H9 (cell line): ENCODE measurements at regions not wholly inside any gene's neighbourhood (a gene's known extent, or its start where the extent isn't known, plus 50 kb on each side); places are given as distances from the start of the nearest gene placed in this dataset.

Experiments used
- DNase-seq: peaks from one replicate; pipeline ENCODE4 v3.0.0-alpha.2; 2017
- H2AFZ ChIP-seq: one replicate; pipeline ENCODE4 v1.6.1; 2013; ENCODE audit warnings: mild to moderate bottlenecking, low read length, control low read depth, moderate library complexity
- H2AK5ac ChIP-seq: 2 replicates; pipeline ENCODE4 v1.6.1; 2013; ENCODE audit warnings: low read length, control low read depth, mixed read lengths; ENCODE audit not compliant: insufficient read length
- H2BK120ac ChIP-seq: one replicate; pipeline ENCODE4 v1.6.1; 2013; ENCODE audit warnings: low read depth, mild to moderate bottlenecking, low read length, control low read depth, inconsistent platforms; ENCODE audit not compliant: poor library complexity, severe bottlenecking
- H2BK12ac ChIP-seq: 2 replicates; pipeline ENCODE4 v1.6.1; 2013; ENCODE audit warnings: low read length, control low read depth, mixed read lengths, low read depth; ENCODE audit not compliant: insufficient read length
- H2BK15ac ChIP-seq: 2 replicates; pipeline ENCODE4 v1.6.1; 2013; ENCODE audit warnings: low read depth, low read length, control low read depth
- H2BK20ac ChIP-seq: one replicate; pipeline ENCODE4 v1.6.1; 2013; ENCODE audit warnings: low read depth, mild to moderate bottlenecking, low read length, control low read depth, inconsistent platforms; ENCODE audit not compliant: poor library complexity, severe bottlenecking
- H2BK5ac ChIP-seq: 2 replicates; pipeline ENCODE4 v1.6.1; 2013; ENCODE audit warnings: low read length, control low read depth, mixed read lengths; ENCODE audit not compliant: insufficient read length
- H3K14ac ChIP-seq: 2 replicates; pipeline ENCODE4 v1.6.1; 2013; ENCODE audit warnings: low read length, control low read depth; ENCODE audit not compliant: insufficient read depth
- H3K18ac ChIP-seq: 2 replicates; pipeline ENCODE4 v1.6.1; 2013; ENCODE audit warnings: low read depth, mild to moderate bottlenecking, mixed read lengths, low read length, control low read depth; ENCODE audit not compliant: insufficient read length
- H3K23ac ChIP-seq: 2 replicates; pipeline ENCODE4 v1.6.1; 2013; ENCODE audit warnings: low read length, control low read depth, mixed read lengths, low read depth; ENCODE audit not compliant: insufficient read length
- H3K23me2 ChIP-seq: 2 replicates; pipeline ENCODE4 v1.6.1; 2013; ENCODE audit warnings: low read depth, mild to moderate bottlenecking, mixed read lengths, low read length, control low read depth; ENCODE audit not compliant: insufficient read length, poor library complexity, severe bottlenecking
- H3K27ac ChIP-seq: 2 replicates; pipeline ENCODE4 v1.5.1; 2013; ENCODE audit warnings: low read length, control low read depth, mixed read lengths, low read depth; ENCODE audit not compliant: insufficient read length
- H3K27me3 ChIP-seq: 2 replicates; pipeline ENCODE4 v1.6.1; 2013; ENCODE audit warnings: low read length, control low read depth, inconsistent platforms; ENCODE audit not compliant: insufficient read depth
- H3K4ac ChIP-seq: 2 replicates; pipeline ENCODE4 v1.6.1; 2013; ENCODE audit warnings: low read depth, mild to moderate bottlenecking, control low read depth, inconsistent platforms, low read length, moderate library complexity
- H3K4me1 ChIP-seq: 2 replicates; pipeline ENCODE4 v1.6.1; 2013; ENCODE audit warnings: low read length, control low read depth, inconsistent platforms; ENCODE audit not compliant: insufficient read depth
- H3K4me2 ChIP-seq: 2 replicates; pipeline ENCODE4 v1.6.1; 2013; ENCODE audit warnings: low read length, control low read depth, mixed read lengths; ENCODE audit not compliant: insufficient read length, insufficient read depth
- H3K56ac ChIP-seq: 2 replicates; pipeline ENCODE4 v1.6.1; 2013; ENCODE audit warnings: low read depth, mild to moderate bottlenecking, mixed read lengths, low read length, control low read depth; ENCODE audit not compliant: insufficient read length
- H3K79me1 ChIP-seq: 2 replicates; pipeline ENCODE4 v1.6.1; 2013; ENCODE audit warnings: low read depth, mild to moderate bottlenecking, moderate library complexity, low read length, control low read depth, inconsistent platforms; ENCODE audit not compliant: insufficient read depth, poor library complexity, severe bottlenecking
- H3K79me2 ChIP-seq: 2 replicates; pipeline ENCODE4 v1.6.1; 2013; ENCODE audit warnings: low read length, control low read depth, inconsistent platforms; ENCODE audit not compliant: insufficient read depth
- H3K9ac ChIP-seq: 2 replicates; pipeline ENCODE4 v1.6.1; 2013; ENCODE audit warnings: low read length, control low read depth, mixed read lengths; ENCODE audit not compliant: insufficient read length; ENCODE audit errors: extremely low read depth
- H3K9me3 ChIP-seq: one replicate; pipeline ENCODE4 v1.6.1; 2013; ENCODE audit warnings: low read depth, low read length, inconsistent platforms; ENCODE audit not compliant: control insufficient read depth
- H3T11ph ChIP-seq: one replicate; pipeline ENCODE4 v1.6.1; 2013; ENCODE audit warnings: mild to moderate bottlenecking, low read length, control low read depth, inconsistent platforms
- H4K20me1 ChIP-seq: one replicate; pipeline ENCODE4 v1.6.1; 2013; ENCODE audit not compliant: control insufficient read depth, insufficient read length, insufficient read depth
- H4K5ac ChIP-seq: 2 replicates; pipeline ENCODE4 v1.6.1; 2013; ENCODE audit warnings: low read depth, mild to moderate bottlenecking, mixed read lengths, low read length, control low read depth; ENCODE audit not compliant: insufficient read length
- H4K8ac ChIP-seq: replicated peaks from 2 replicates; pipeline ENCODE4 v1.6.1; 2013; ENCODE audit warnings: low read length, control low read depth, mixed read lengths, low read depth; ENCODE audit not compliant: insufficient read length
- H4K91ac ChIP-seq: 2 replicates; pipeline ENCODE4 v1.6.1; 2013; ENCODE audit warnings: low read depth, mild to moderate bottlenecking, moderate library complexity, mixed read lengths, low read length, control low read depth; ENCODE audit not compliant: insufficient read length
- H3K27ac Mint-ChIP-seq, 3 experiments: 2 replicates in 2 of 3; 3 replicates in 1 of 3; pipeline ENCODE4 v1.8.0; 2020 to 2021; ENCODE audit warnings: mixed read lengths in 3 of 3, mild to moderate bottlenecking in 1 of 3, moderate library complexity in 1 of 3
- H3K27me3 Mint-ChIP-seq: 2 replicates; pipeline ENCODE4 v1.8.0; 2021; ENCODE audit warnings: low read depth, mild to moderate bottlenecking, moderate library complexity, mixed read lengths
- H3K36me3 Mint-ChIP-seq, 3 experiments: 2 replicates in 2 of 3; 3 replicates in 1 of 3; pipeline ENCODE4 v1.8.0; 2020 to 2021; ENCODE audit warnings: low read depth in 3 of 3, mixed read lengths in 3 of 3; ENCODE audit not compliant: insufficient read depth in 1 of 3
- H3K4me1 Mint-ChIP-seq, 2 experiments: 2 replicates each; pipeline ENCODE4 v1.8.0; 2020; ENCODE audit warnings: mixed read lengths in 2 of 2
- H3K4me3 Mint-ChIP-seq, 2 experiments: 2 replicates in 1 of 2; 3 replicates in 1 of 2; pipeline ENCODE4 v1.8.0; 2020 to 2021; ENCODE audit warnings: mild to moderate bottlenecking in 2 of 2, mixed read lengths in 2 of 2, moderate library complexity in 1 of 2
- H3K9me3 Mint-ChIP-seq, 2 experiments: 2 replicates in 1 of 2; 3 replicates in 1 of 2; pipeline ENCODE4 v1.8.0; 2020; ENCODE audit warnings: mild to moderate bottlenecking in 2 of 2, mixed read lengths in 2 of 2, moderate library complexity in 1 of 2
- CTCF ChIP-seq: fragments of 200-600 bp; sonication (generic); conservative IDR thresholded peaks from 3 replicates; pipeline ENCODE4 v1.8.0; 2021; ENCODE audit warnings: antibody characterized with exemption, mild to moderate bottlenecking
- WGBS: extraction: QIAGEN DNeasy Blood & Tissue Kit; methylation state at CpG from one replicate; pipeline ENCODE4 v1.1.7; 2013; ENCODE audit warnings: missing lambda C conversion rate, low lambda C conversion rate, mixed read lengths; ENCODE audit not compliant: insufficient read length; ENCODE audit errors: extremely low coverage; 5-methylcytosine and 5-hydroxymethylcytosine counted together

DNA sequence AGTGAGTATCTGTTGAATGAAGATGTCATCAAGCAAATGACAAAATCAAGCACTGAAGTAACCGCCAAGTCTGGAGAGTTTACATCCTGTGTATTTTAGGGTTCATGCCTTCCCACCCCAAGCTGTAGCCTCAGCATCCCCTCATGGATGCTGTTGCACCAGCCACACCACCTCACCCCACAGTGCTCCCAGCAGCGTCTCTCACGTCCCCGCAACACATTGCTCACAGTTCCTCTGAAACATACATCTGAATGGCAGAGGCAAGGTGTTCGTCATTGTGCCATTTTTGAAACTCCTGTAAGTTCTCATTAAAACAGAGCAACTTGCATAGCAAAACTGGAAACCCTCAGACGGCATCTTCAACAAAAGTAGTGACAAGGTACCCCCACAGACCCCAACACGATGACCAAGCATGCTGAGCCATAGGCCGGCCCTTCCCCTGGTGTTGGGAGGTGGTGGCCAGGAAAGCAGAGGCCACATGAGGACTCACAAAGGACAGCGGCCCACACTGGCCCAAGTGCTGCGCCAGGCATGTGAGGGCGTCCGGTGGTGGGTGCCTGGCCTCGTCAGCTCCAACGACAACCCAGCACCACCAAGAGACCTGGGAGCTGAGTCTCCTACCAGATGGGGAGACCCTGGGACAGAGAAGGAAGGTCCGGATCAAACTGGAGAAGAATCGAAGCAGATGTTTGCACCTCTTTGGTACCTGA lies 456.5 kb downstream of the EIPR1 start:
- Histone ChIP-seq H4K20me1 (no peaks in the 10 kb centered on the region), H4K8ac (no peak overlapping the region), H3K18ac (no peak overlapping the region), H2BK15ac (no peak overlapping the region), H3K23me2 (no peaks in the 10 kb centered on the region), H2AFZ (no peak overlapping the region), H4K91ac (no peak overlapping the region), H2BK120ac (no peak overlapping the region), H4K5ac (no peak overlapping the region), H3K14ac (no peak overlapping the region), H3T11ph (no peak overlapping the region), H3K4ac (no peak overlapping the region), H3K4me2 (no peak overlapping the region), H2BK12ac (no peak overlapping the region), H3K23ac (no peak overlapping the region), H2BK5ac (no peak overlapping the region), H3K27ac (no peak overlapping the region), H3K4me1 (no peaks in the 10 kb centered on the region), H3K9me3 (no peaks in the 10 kb centered on the region), H2AK5ac (no peak overlapping the region), H3K79me2 (no peaks in the 10 kb centered on the region), H2BK20ac (no peak overlapping the region), H3K79me1 (no peaks in the 10 kb centered on the region), H3K9ac (no peak overlapping the region), H3K56ac (no peak overlapping the region), H3K27me3 (no peaks in the 10 kb centered on the region)
- no peaks in the 10 kb centered on the region; the same call in 1 of the 2 replicates for H3K27me3 Mint-ChIP-seq
- no peak overlapping the region for H3K27ac Mint-ChIP-seq
- no peak for TF ChIP-seq CTCF
- H3K4me3 Mint-ChIP-seq = no peak overlapping the region
- H3K9me3 Mint-ChIP-seq = peaks cover 0 to 5% of the 10 kb centered on the region in 2 experiments; a peak in 2 of 5 replicates
- no peak for DNase-seq
- no peaks in the 10 kb centered on the region for H3K4me1 Mint-ChIP-seq
- no peaks in the 10 kb centered on the region for H3K36me3 Mint-ChIP-seq
- no CpG with 5 or more reads among the region's 16 CpGs for WGBS
